Body of pancreas (tissue), 4 donors: ENCODE measurements at regions not wholly inside any gene's neighbourhood (a gene's known extent, or its start where the extent isn't known, plus 50 kb on each side); places are given as distances from the start of the nearest gene placed in this dataset.

Experiments used
- ATAC-seq: fragments of 150-250 bp; one replicate; pipeline ENCODE4 v1.9.1; 2016
- DNase-seq, 4 donors: peaks; one replicate each; pipeline ENCODE4 v3.0.0-alpha.2; 2019
- H3K27ac ChIP-seq, 4 donors: fragments of 200-600 bp; sonication (generic); 1 replicate in 3 of 4; 2 replicates in 1 of 4; pipeline versions ENCODE4 v1.5.1 to v1.6.1; 2016 to 2019; ENCODE audit warnings: mild to moderate bottlenecking in 1 of 4, mixed read lengths in 1 of 4, moderate library complexity in 1 of 4
- H3K27me3 ChIP-seq, 2 donors: fragments of 200-600 bp; sonication (generic); one replicate each; pipeline ENCODE4 v1.6.0; 2016; ENCODE audit warnings: mild to moderate bottlenecking in 1 of 2
- H3K36me3 ChIP-seq, 2 donors: fragments of 200-600 bp; sonication (generic); replicated peaks in 1 of 2; 2 replicates each; pipeline ENCODE4 v1.5.1; 2016; ENCODE audit warnings: low read depth in 2 of 2; ENCODE audit not compliant: insufficient read depth in 1 of 2
- H3K4me1 ChIP-seq: fragments of 200-600 bp; sonication (generic); one replicate; pipeline ENCODE4 v1.6.0; 2016
- H3K4me3 ChIP-seq, 2 donors: fragments of 200-600 bp; sonication (generic); 1 replicate in 1 of 2; 2 replicates in 1 of 2; pipeline ENCODE4 v1.5.1; 2016 to 2019
- H3K9me3 ChIP-seq, 3 donors: fragments of 200-600 bp; sonication (generic); 1 replicate in 2 of 3; 2 replicates in 1 of 3; pipeline ENCODE4 v1.5.1; 2016
- POLR2A ChIP-seq, 3 donors: fragments of 450-650 bp; IDR thresholded peaks; one replicate each; pipeline ENCODE4 v1.6.1; 2016; ENCODE audit warnings: antibody characterized with exemption in 3 of 3, mild to moderate bottlenecking in 2 of 3
- WGBS, 2 donors: methylation state at CpG; one replicate each; pipeline ENCODE4 v1.1.5; 2017; 5-methylcytosine and 5-hydroxymethylcytosine counted together
- intact Hi-C: fragments of 100-400 bp; cut with DNase I; formaldehyde crosslinking; loops from one replicate; pipeline ENCODE4 v1.15.1; 2023
- TF ChIP-seq, protein P1 (sequence below), 7 experiments: fragments of 450-650 bp in 4 of 7; fragments of 200-600 bp in 3 of 7; sonication (generic) in 3 of 7; IDR thresholded peaks; one replicate each; pipeline ENCODE4 v1.5.1; 2016 to 2019; ENCODE audit warnings: antibody characterized with exemption in 7 of 7

DNA sequence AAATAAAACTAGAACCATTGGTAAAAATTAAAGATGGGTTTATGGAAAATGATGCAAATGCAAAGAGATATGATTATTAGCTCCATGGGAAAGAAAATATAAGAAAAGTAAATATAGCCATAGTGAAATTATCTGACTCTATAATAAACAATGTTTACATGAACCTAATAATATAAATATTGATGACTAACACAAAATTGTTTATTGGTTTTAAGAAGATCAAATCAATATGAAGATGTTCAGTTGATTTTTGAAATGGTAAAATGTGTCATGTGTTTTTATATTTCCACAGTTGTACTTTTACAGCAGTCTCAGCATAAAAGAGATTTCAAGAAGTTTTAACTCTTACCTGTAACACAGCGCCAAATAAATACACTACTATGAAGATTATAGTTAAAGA lies 114.0 kb downstream of the SLC41A2 start:
- DNase-seq: no peak
- Histone ChIP-seq H3K9me3 (no peaks in the 10 kb centered on the region), H3K4me3 (no peak overlapping the region), H3K36me3 (no peaks in the 10 kb centered on the region), H3K27me3 (no peaks in the 10 kb centered on the region), H3K27ac (no peak overlapping the region), H3K4me1 (peaks cover 12% of the 10 kb centered on the region)
- intact Hi-C loops: no loop called here
- ATAC-seq: no peak
- 96% methylated on average over 1 of the region's 1 CpG for WGBS, 2 donors
- TF ChIP-seq, protein P1, sequence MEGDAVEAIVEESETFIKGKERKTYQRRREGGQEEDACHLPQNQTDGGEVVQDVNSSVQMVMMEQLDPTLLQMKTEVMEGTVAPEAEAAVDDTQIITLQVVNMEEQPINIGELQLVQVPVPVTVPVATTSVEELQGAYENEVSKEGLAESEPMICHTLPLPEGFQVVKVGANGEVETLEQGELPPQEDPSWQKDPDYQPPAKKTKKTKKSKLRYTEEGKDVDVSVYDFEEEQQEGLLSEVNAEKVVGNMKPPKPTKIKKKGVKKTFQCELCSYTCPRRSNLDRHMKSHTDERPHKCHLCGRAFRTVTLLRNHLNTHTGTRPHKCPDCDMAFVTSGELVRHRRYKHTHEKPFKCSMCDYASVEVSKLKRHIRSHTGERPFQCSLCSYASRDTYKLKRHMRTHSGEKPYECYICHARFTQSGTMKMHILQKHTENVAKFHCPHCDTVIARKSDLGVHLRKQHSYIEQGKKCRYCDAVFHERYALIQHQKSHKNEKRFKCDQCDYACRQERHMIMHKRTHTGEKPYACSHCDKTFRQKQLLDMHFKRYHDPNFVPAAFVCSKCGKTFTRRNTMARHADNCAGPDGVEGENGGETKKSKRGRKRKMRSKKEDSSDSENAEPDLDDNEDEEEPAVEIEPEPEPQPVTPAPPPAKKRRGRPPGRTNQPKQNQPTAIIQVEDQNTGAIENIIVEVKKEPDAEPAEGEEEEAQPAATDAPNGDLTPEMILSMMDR (IDR thresholded peaks at IDR 0.05): no peak
- no peak for TF ChIP-seq POLR2A (IDR thresholded peaks at IDR 0.05)

DNA sequence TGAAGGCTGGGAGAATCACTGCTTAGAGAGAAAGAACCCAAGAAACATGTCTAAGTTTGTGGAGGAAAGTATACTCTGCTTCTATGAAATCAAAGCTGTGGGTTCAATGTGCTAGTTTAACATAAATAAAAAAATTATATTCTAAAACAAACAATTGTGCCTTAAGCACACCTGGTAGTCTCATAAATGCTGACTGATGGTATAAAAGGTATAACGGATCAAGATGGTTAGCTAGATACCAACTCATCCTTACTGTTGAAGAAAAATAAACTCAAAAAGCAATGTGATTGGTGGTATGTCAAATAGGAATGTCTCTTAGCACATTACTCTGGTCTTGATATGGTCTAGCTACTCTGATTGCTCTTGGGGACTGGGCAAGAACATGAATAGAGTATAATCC lies 117.8 kb downstream of the SLC41A2 start:
- H3K4me3 ChIP-seq: no peak overlapping the region
- no peak overlapping the region for H3K27ac ChIP-seq
- H3K9me3 ChIP-seq: no peaks in the 10 kb centered on the region
- WGBS, 2 donors: 91 to 100% methylated on average over 1 of the region's 1 CpG
- TF ChIP-seq POLR2A (IDR thresholded peaks at IDR 0.05): no peak
- TF ChIP-seq, protein P1 (IDR thresholded peaks at IDR 0.05): no peak
- H3K27me3 ChIP-seq: no peaks in the 10 kb centered on the region
- ATAC-seq (no peak), DNase-seq (no peak)
- H3K4me1 ChIP-seq: no peaks in the 10 kb centered on the region
- intact Hi-C loops: no loop called here
- H3K36me3 ChIP-seq: no peaks in the 10 kb centered on the region

DNA sequence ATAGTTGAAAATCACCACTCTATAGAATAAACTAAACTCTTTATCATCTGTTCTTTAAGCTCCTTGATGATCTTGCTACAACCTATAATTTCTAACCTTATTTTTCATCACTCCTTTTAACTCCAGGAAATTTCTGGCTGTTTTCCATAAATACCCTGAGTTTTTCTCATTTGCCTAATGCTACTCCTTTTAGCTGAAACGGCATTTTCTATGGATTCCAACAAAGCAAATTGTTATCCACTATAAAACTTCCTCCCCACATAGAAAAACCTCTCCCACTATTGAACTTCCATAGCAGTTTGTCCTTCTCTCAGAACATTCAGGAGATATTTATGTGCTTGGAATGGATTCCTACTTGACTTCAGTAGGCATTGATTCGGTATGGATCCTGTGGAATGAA lies 122.8 kb downstream of the SLC41A2 start:
- Histone ChIP-seq H3K4me1 (no peaks in the 10 kb centered on the region), H3K36me3 (no peaks in the 10 kb centered on the region), H3K4me3 (no peak overlapping the region), H3K27me3 (no peaks in the 10 kb centered on the region), H3K9me3 (no peaks in the 10 kb centered on the region), H3K27ac (no peak overlapping the region)
- intact Hi-C loops: no loop called here
- no peak for DNase-seq
- no peak for ATAC-seq
- WGBS, 2 donors: 96 to 98% methylated on average over 2 of the region's 2 CpGs
- TF ChIP-seq, protein P1 (IDR thresholded peaks at IDR 0.05): no peak
- TF ChIP-seq POLR2A (IDR thresholded peaks at IDR 0.05): no peak

DNA sequence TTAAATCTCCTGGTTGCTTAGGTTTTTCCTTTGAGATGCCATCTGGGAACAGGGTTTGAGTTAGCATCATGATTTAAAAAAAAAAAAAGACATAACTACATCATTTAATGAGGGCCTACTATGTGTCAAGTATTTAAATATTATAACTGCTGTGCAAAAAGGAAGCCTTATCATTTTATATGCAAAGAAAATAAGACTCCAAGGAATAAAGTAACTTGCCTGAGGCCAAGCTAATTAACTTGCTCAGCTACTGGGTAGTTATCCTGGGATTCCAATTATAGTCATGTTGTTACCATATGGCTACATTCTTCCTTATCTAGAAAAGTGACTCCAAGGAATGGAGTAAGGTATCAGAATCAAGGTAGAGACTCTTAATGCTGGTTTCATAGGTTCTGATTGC lies 123.5 kb downstream of the SLC41A2 start:
- no peak for ATAC-seq
- TF ChIP-seq, protein P1 (IDR thresholded peaks at IDR 0.05): no peak
- no peak for TF ChIP-seq POLR2A (IDR thresholded peaks at IDR 0.05)
- DNase-seq: no peak
- intact Hi-C loops: no loop called here
- Histone ChIP-seq H3K27ac (no peak overlapping the region), H3K4me1 (no peaks in the 10 kb centered on the region), H3K27me3 (no peaks in the 10 kb centered on the region), H3K36me3 (no peaks in the 10 kb centered on the region), H3K9me3 (no peaks in the 10 kb centered on the region), H3K4me3 (no peak overlapping the region)

DNA sequence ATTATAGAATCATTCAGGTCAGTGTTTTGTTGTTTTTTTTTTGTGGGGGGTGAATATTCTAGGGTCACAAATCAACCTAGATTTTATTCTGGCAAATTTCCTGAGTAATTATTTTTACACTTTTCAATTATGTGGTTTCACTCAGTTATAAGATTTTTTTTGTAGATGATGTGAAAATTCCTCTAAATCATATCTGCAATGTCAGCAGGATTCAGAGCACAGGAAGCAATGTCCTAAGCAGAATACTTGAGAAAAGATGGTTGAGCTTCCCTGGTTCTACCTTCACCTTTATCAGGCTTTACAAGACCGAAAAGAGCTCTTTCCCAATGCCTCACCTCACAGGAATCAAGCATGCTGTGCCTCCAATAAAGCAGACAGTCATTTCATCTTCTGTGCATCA lies 124.3 kb downstream of the SLC41A2 start:
- no peak for DNase-seq
- no peaks in the 10 kb centered on the region for H3K27me3 ChIP-seq
- ATAC-seq: no peak
- intact Hi-C loops: no loop called here
- H3K36me3 ChIP-seq: no peaks in the 10 kb centered on the region
- no peak overlapping the region for H3K4me3 ChIP-seq
- H3K4me1 ChIP-seq: no peaks in the 10 kb centered on the region
- TF ChIP-seq, protein P1 (IDR thresholded peaks at IDR 0.05): no peak
- no peak for TF ChIP-seq POLR2A (IDR thresholded peaks at IDR 0.05)
- WGBS, 2 donors: 88 to 90% methylated on average over 1 of the region's 1 CpG
- H3K9me3 ChIP-seq: no peaks in the 10 kb centered on the region
- H3K27ac ChIP-seq: no peak overlapping the region
